HCT116 (cell line): ENCODE measurements at regions not wholly inside any gene's neighbourhood (a gene's known extent, or its start where the extent isn't known, plus 50 kb on each side); places are given as distances from the start of the nearest gene placed in this dataset.
"Not testable (repeated sequence)": the region's sequence is repeated elsewhere in the genome, so short reads cannot be mapped to it uniquely, and the experiment has no call there.

Source experiments
- ATAC-seq: fragments of 200-7000 bp; cut with Tn5 transposase; 2 replicates; pipeline ENCODE4 v1.9.1; 2020; ENCODE audit warnings: mild to moderate bottlenecking, moderate library complexity
- BruUV-seq: library from RNA; stranded (reverse); fragments of 400-500 nt; replicated peaks from 2 replicates; lab custom pipeline; 2021; lab: Mats Ljungman, UMichigan
- CTCF ChIA-PET: fragments of 300-600 bp; sonication (Branson Sonifier 250); formaldehyde crosslinking; loops from one replicate; lab custom pipeline; 2021; ENCODE audit warnings: antibody characterized with exemption; lab: Charles Lee
- POLR2A ChIA-PET: fragments of 300-600, 350-600 bp; sonication (Branson Sonifier 250); formaldehyde crosslinking; loops from one replicate; lab custom pipeline; 2021; ENCODE audit warnings: antibody characterized with exemption; lab: Charles Lee
- RAD21 ChIA-PET, 2 experiments: fragments of 300-600 bp; sonication (Branson Sonifier 250); formaldehyde crosslinking; loops; one replicate each; lab custom pipeline; 2023; ENCODE audit warnings: low total read pairs in 2 of 2; ENCODE audit not compliant: uncharacterized antibody in 2 of 2, unreplicated experiment in 2 of 2, low non-redundant PET in 1 of 2; lab: Charles Lee
- DNase-seq: peaks from one replicate; pipeline ENCODE4 v3.0.0-alpha.2; 2010; ENCODE audit warnings: low read depth, low spot score
- H2AFZ ChIP-seq: fragments of 200-600 bp; shearing (Covaris generic), sonication (generic); 2 replicates; pipeline ENCODE4 v1.6.1; 2017; ENCODE audit warnings: low read depth, mixed run types, mixed read lengths, antibody characterized with exemption, low read length; ENCODE audit not compliant: poor library complexity, severe bottlenecking
- H3K27ac ChIP-seq: 2 replicates; pipeline ENCODE4 v1.5.1; 2012; ENCODE audit warnings: low read depth, low read length
- H3K27me3 ChIP-seq: fragments of 200-600 bp; sonication (generic); 2 replicates; pipeline ENCODE4 v1.6.1; 2016; ENCODE audit warnings: mixed run types, low read length, mixed read lengths; ENCODE audit not compliant: insufficient read depth
- H3K36me3 ChIP-seq, 2 experiments: fragments of 200-500 bp in 1 of 2; fragments of 200-600 bp in 1 of 2; sonication (Bioruptor generic) in 1 of 2; sonication (generic) in 1 of 2; 2 replicates each; pipeline versions ENCODE4 v1.5.1 to v1.6.1; 2014 to 2016; ENCODE audit warnings: low read length in 2 of 2, inconsistent platforms in 1 of 2, mixed read lengths in 1 of 2, mixed run types in 1 of 2; ENCODE audit not compliant: insufficient read depth in 2 of 2, control insufficient read depth in 1 of 2
- H3K4me1 ChIP-seq, 2 experiments: fragments of 200-600 bp in 1 of 2; sonication (generic) in 1 of 2; 2 replicates each; pipeline versions ENCODE4 v1.5.1 to v1.6.1; 2012 to 2017; ENCODE audit warnings: low read length in 2 of 2, inconsistent platforms in 1 of 2, mild to moderate bottlenecking in 1 of 2, mixed read lengths in 1 of 2, mixed run types in 1 of 2, moderate library complexity in 1 of 2; ENCODE audit not compliant: insufficient read depth in 2 of 2, control insufficient read depth in 1 of 2
- H3K4me2 ChIP-seq: fragments of 200-600 bp; sonication (generic); 2 replicates; pipeline ENCODE4 v1.6.1; 2017; ENCODE audit warnings: mixed run types, low read length, mixed read lengths
- H3K4me3 ChIP-seq, 2 experiments: fragments of 200-600 bp in 1 of 2; sonication (generic) in 1 of 2; replicated peaks in 1 of 2; 2 replicates each; pipeline ENCODE4 v1.5.1; 2011 to 2016; ENCODE audit warnings: low read length in 2 of 2, control low read depth in 1 of 2, low read depth in 1 of 2, mild to moderate bottlenecking in 1 of 2, mixed read lengths in 1 of 2, mixed run types in 1 of 2
- H3K79me2 ChIP-seq: fragments of 200-600 bp; sonication (generic); 2 replicates; pipeline ENCODE4 v1.6.1; 2017; ENCODE audit warnings: mild to moderate bottlenecking, mixed run types, low read length, moderate library complexity, mixed read lengths; ENCODE audit not compliant: insufficient read depth
- H3K9ac ChIP-seq: fragments of 200-600 bp; sonication (generic); 2 replicates; pipeline ENCODE4 v1.6.1; 2016; ENCODE audit warnings: low read length, mixed read lengths
- H3K9me2 ChIP-seq: fragments of 200-600 bp; sonication (generic), shearing (Covaris generic); 2 replicates; pipeline ENCODE4 v1.6.1; 2017; ENCODE audit warnings: mixed run types, mild to moderate bottlenecking, moderate library complexity; ENCODE audit not compliant: insufficient read depth
- H3K9me3 ChIP-seq, 2 experiments: fragments of 200-500 bp in 1 of 2; fragments of 200-600 bp in 1 of 2; sonication (Bioruptor generic) in 1 of 2; sonication (generic) in 1 of 2; 2 replicates each; pipeline ENCODE4 v1.6.1; 2014 to 2017; ENCODE audit warnings: low read length in 2 of 2, mixed read lengths in 2 of 2, inconsistent platforms in 1 of 2, low read depth in 1 of 2, mild to moderate bottlenecking in 1 of 2, mixed run types in 1 of 2, moderate library complexity in 1 of 2; ENCODE audit not compliant: control insufficient read depth in 1 of 2, insufficient read depth in 1 of 2
- H4K20me1 ChIP-seq: fragments of 200-600 bp; sonication (generic), shearing (Covaris generic); 2 replicates; pipeline ENCODE4 v1.6.1; 2017; ENCODE audit warnings: mixed run types, mild to moderate bottlenecking, moderate library complexity; ENCODE audit not compliant: insufficient read depth
- CEBPB ChIP-seq: IDR thresholded peaks from 2 replicates; pipeline ENCODE4 v1.6.1; 2012; ENCODE audit warnings: low read depth
- EGR1 ChIP-seq: IDR thresholded peaks from 2 replicates; pipeline ENCODE4 v1.6.1; 2012; ENCODE audit warnings: low read depth
- ELF1 ChIP-seq: IDR thresholded peaks from 2 replicates; pipeline ENCODE4 v1.6.1; 2012; ENCODE audit warnings: low read depth, borderline replicate concordance
- EZH2 ChIP-seq: fragments of 200-600 bp; sonication (generic); IDR thresholded peaks from 2 replicates; pipeline ENCODE4 v1.6.1; 2017; ENCODE audit warnings: antibody characterized with exemption, mixed run types
- EZH2phosphoT487 ChIP-seq: fragments of 200-600 bp; IDR thresholded peaks from 2 replicates; pipeline ENCODE4 v1.6.1; 2018; ENCODE audit warnings: antibody characterized with exemption, borderline replicate concordance
- FOSL1 ChIP-seq: IDR thresholded peaks from 2 replicates; pipeline ENCODE4 v1.6.1; 2012; ENCODE audit warnings: low read depth
- MAX ChIP-seq: IDR thresholded peaks from 2 replicates; pipeline ENCODE4 v1.6.1; 2012
- POLR2A ChIP-seq: IDR thresholded peaks from 2 replicates; pipeline ENCODE4 v1.7.0; 2011; ENCODE audit warnings: borderline replicate concordance; ENCODE audit not compliant: insufficient read depth, insufficient read length; ENCODE audit errors: extremely low read depth
- POLR2AphosphoS5 ChIP-seq: IDR thresholded peaks from 2 replicates; pipeline ENCODE4 v1.6.1; 2011; ENCODE audit warnings: mild to moderate bottlenecking, low read depth, low read length, moderate library complexity
- RAD21 ChIP-seq: IDR thresholded peaks from 2 replicates; pipeline ENCODE4 v1.6.1; 2012; ENCODE audit warnings: low read depth, mild to moderate bottlenecking
- SIN3A ChIP-seq: IDR thresholded peaks from 2 replicates; pipeline ENCODE4 v1.6.1; 2012; ENCODE audit warnings: low read depth
- SP1 ChIP-seq: IDR thresholded peaks from 2 replicates; pipeline ENCODE4 v1.6.1; 2012; ENCODE audit warnings: low read depth
- TCF7L2 ChIP-seq: IDR thresholded peaks from 2 replicates; pipeline ENCODE4 v1.7.0; 2011; ENCODE audit warnings: borderline replicate concordance, inconsistent platforms; ENCODE audit not compliant: insufficient read depth, insufficient read length; ENCODE audit errors: extremely low read depth
- YY1 ChIP-seq: IDR thresholded peaks from 2 replicates; pipeline ENCODE4 v1.6.1; 2011; ENCODE audit warnings: low read length, low read depth, moderate library complexity, mild to moderate bottlenecking; ENCODE audit not compliant: insufficient replicate concordance; ENCODE audit errors: extremely low read depth
- ZBTB33 ChIP-seq: IDR thresholded peaks from 2 replicates; pipeline ENCODE4 v1.6.1; 2011; ENCODE audit warnings: mild to moderate bottlenecking, low read length, moderate library complexity; ENCODE audit not compliant: insufficient replicate concordance; ENCODE audit errors: extremely low read depth
- ZFX ChIP-seq: fragments of 450-650 bp; IDR thresholded peaks from 2 replicates; pipeline ENCODE4 v1.6.1; 2017
- intact Hi-C: fragments of 100-400 bp; cut with micrococcal nuclease; formaldehyde crosslinking; loops from 2 replicates; pipeline ENCODE4 v1.10.0; 2022
- TF ChIP-seq, protein P1 (sequence below): IDR thresholded peaks from 2 replicates; pipeline ENCODE4 v1.6.1; 2012

DNA sequence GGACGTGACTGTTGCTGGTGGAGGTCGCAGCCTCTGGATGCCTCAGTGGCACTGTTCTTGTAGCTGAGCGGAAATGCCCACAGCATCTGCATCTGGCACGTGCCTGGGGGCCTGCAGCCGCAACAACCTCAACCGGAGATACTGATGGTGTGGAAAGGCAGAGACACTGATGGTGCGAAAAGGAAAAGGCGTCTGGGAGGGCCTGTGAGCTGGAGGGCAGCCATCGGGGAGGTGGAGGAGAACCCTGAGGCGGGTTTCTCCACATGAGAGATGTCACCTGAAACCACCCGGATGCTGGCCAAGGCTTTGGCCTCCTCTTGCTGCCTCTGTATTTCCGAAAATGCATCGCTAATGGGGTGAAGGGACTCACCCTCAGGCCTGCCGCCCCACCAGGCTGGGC, 284.8 kb upstream of the WSB1 start:
- Histone ChIP-seq H3K9me2 (no peaks in the 10 kb centered on the region), H3K27me3 (no peaks in the 10 kb centered on the region), H4K20me1 (no peaks in the 10 kb centered on the region), H3K9me3 (no peaks in the 10 kb centered on the region), H3K79me2 (no peaks in the 10 kb centered on the region), H3K4me2 (no peak overlapping the region), H3K4me1 (no peaks in the 10 kb centered on the region), H3K9ac (no peak overlapping the region), H3K27ac (no peak overlapping the region), H3K36me3 (no peaks in the 10 kb centered on the region), H2AFZ (no peak overlapping the region), H3K4me3 (no peak overlapping the region)
- TF ChIP-seq SP1 (no peak), EZH2 (no peak), POLR2A (no peak), MAX (no peak), FOSL1 (no peak), CEBPB (no peak), POLR2AphosphoS5 (no peak), ELF1 (no peak), YY1 (no peak), SIN3A (no peak), ZFX (no peak), EZH2phosphoT487 (no peak), EGR1 (no peak), TCF7L2 (no peak), RAD21 (no peak), ZBTB33 (no peak)
- TF ChIP-seq, protein P1, sequence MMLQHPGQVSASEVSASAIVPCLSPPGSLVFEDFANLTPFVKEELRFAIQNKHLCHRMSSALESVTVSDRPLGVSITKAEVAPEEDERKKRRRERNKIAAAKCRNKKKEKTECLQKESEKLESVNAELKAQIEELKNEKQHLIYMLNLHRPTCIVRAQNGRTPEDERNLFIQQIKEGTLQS: no peak
- RAD21 ChIA-PET: no interaction called here
- ATAC-seq: no peak
- BruUV-seq: no TSS peak
- no peak for DNase-seq
- CTCF ChIA-PET: no interaction called here
- POLR2A ChIA-PET: no interaction called here
- intact Hi-C loops: no loop called here

DNA sequence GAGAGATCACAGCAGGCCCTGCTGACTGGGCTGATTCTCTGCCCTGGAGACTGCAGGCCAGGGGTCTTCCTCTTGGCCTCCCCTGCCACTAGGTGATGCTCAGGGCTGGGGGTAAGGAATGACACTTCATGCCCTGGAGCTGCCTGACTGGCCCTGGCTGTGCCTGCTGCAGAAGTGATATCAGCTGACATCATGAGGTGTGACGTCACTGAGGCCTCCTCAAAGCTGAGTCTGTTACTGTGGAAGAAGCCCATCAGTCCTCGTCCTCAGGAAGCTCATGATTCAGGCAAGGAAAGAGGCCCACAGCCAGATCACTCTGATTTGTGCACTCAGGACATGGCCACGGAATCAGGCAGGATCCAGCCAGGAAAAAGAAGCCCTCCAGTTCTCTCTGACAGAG, 283.8 kb upstream of the WSB1 start:
- ATAC-seq, H3K79me2 ChIP-seq, BruUV-seq, H3K27ac ChIP-seq, H3K4me1 ChIP-seq, CTCF ChIA-PET, intact Hi-C loops, H2AFZ ChIP-seq, H3K9me2 ChIP-seq, H3K27me3 ChIP-seq, POLR2A ChIA-PET, H3K9me3 ChIP-seq, H4K20me1 ChIP-seq, H3K36me3 ChIP-seq, H3K4me3 ChIP-seq, H3K9ac ChIP-seq, H3K4me2 ChIP-seq, RAD21 ChIA-PET, DNase-seq: not testable (repeated sequence)

DNA sequence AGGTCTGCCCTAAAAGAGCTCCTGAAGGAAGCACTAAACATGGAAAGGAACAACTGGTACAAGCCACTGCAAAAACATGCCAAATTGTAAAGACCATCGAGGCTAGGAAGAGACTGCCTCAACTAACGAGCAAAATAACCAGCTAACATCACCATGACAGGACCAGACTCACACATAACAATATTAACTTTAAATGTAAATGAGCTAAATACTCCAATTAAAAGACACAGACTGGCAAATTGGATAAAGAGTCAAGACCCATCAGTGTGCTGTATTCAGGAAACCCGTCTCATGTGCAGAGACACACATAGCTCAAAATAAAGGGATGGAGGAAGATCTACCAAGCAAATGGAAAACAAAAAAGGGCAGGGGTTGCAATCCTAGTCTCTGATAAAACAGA, 263.4 kb upstream of the WSB1 start:
- H3K4me1 ChIP-seq, ATAC-seq, H3K9me2 ChIP-seq, BruUV-seq, RAD21 ChIA-PET, H3K36me3 ChIP-seq, H3K9ac ChIP-seq, H3K4me2 ChIP-seq, POLR2A ChIA-PET, H2AFZ ChIP-seq, DNase-seq, H3K27me3 ChIP-seq, H3K27ac ChIP-seq, H4K20me1 ChIP-seq, intact Hi-C loops, H3K4me3 ChIP-seq, H3K9me3 ChIP-seq, CTCF ChIA-PET, H3K79me2 ChIP-seq: not testable (repeated sequence)
